SK-N-SH (cell line): ENCODE measurements at regions not wholly inside any gene's neighbourhood (a gene's known extent, or its start where the extent isn't known, plus 50 kb on each side); places are given as distances from the start of the nearest gene placed in this dataset.

Source experiments
- CTCF ChIA-PET: fragments of 300-600, 350-600 bp; formaldehyde crosslinking; extraction: SDS; loops from one replicate; lab custom pipeline; 2021; lab: Yijun Ruan, JAX
- POLR2A ChIA-PET: fragments of 350-600 bp; sonication (Branson Sonifier 250); formaldehyde crosslinking; extraction: SDS; loops from one replicate; lab custom pipeline; 2020; ENCODE audit warnings: antibody characterized with exemption, inconsistent platforms; lab: Yijun Ruan, JAX
- DNase-seq: peaks from one replicate; pipeline ENCODE4 v3.0.0; 2012
- H2AFZ ChIP-seq: fragments of 200-600 bp; sonication (generic); 2 replicates; pipeline ENCODE4 v1.8.1; 2016; ENCODE audit warnings: antibody characterized with exemption, mild to moderate bottlenecking, low read depth
- H3F3A ChIP-seq: fragments of 200-600 bp; sonication (generic); replicated peaks from 2 replicates; pipeline ENCODE3; 2016; ENCODE audit warnings: antibody characterized with exemption, mild to moderate bottlenecking; ENCODE audit not compliant: insufficient read depth
- H3K27ac ChIP-seq, 2 experiments: fragments of 200-500 bp in 1 of 2; fragments of 200-600 bp in 1 of 2; sonication (Bioruptor generic) in 1 of 2; sonication (generic), shearing (Covaris generic) in 1 of 2; 2 replicates each; pipeline versions ENCODE4 v1.5.1 to v1.6.1; 2014 to 2016; ENCODE audit warnings: low read depth in 2 of 2, inconsistent platforms in 1 of 2, low read length in 1 of 2, mild to moderate bottlenecking in 1 of 2, mixed read lengths in 1 of 2
- H3K27me3 ChIP-seq: fragments of 200-600 bp; sonication (generic), shearing (Covaris generic); 2 replicates; pipeline ENCODE4 v1.6.1; 2016; ENCODE audit warnings: mixed run types; ENCODE audit not compliant: insufficient read depth
- H3K36me3 ChIP-seq, 2 experiments: fragments of 200-500 bp in 1 of 2; fragments of 200-600 bp in 1 of 2; sonication (Bioruptor generic) in 1 of 2; sonication (generic) in 1 of 2; replicated peaks in 1 of 2; 2 replicates each; pipeline versions ENCODE3 to v1.5.1; 2014 to 2016; ENCODE audit warnings: low read length in 1 of 2, mild to moderate bottlenecking in 1 of 2; ENCODE audit not compliant: insufficient read depth in 2 of 2, control insufficient read depth in 1 of 2
- H3K4me1 ChIP-seq, 2 experiments: fragments of 200-500 bp in 1 of 2; fragments of 200-600 bp in 1 of 2; sonication (Bioruptor generic) in 1 of 2; sonication (generic), shearing (Covaris generic) in 1 of 2; 2 replicates each; pipeline versions ENCODE4 v1.5.1 to v1.6.1; 2014 to 2016; ENCODE audit warnings: low read depth in 1 of 2, low read length in 1 of 2, mixed run types in 1 of 2; ENCODE audit not compliant: insufficient read depth in 2 of 2, control insufficient read depth in 1 of 2
- H3K4me2 ChIP-seq: fragments of 200-600 bp; sonication (generic), shearing (Covaris generic); 2 replicates; pipeline ENCODE4 v1.6.1; 2017; ENCODE audit warnings: mixed run types
- H3K4me3 ChIP-seq, 2 experiments: fragments of 200-500 bp in 1 of 2; fragments of 200-600 bp in 1 of 2; sonication (Bioruptor generic) in 1 of 2; sonication (generic), shearing (Covaris generic) in 1 of 2; 2 replicates each; pipeline versions ENCODE4 v1.5.1 to v1.8.1; 2014 to 2016; ENCODE audit warnings: low read depth in 2 of 2, inconsistent platforms in 1 of 2, low read length in 1 of 2, mild to moderate bottlenecking in 1 of 2, mixed read lengths in 1 of 2, moderate library complexity in 1 of 2
- H3K79me2 ChIP-seq: fragments of 200-600 bp; sonication (generic); 2 replicates; pipeline ENCODE4 v1.8.1; 2017; ENCODE audit warnings: mild to moderate bottlenecking; ENCODE audit not compliant: insufficient read depth
- H3K9ac ChIP-seq: fragments of 200-600 bp; sonication (generic); 2 replicates; pipeline ENCODE4 v1.6.1; 2017; ENCODE audit warnings: mixed run types
- H3K9me2 ChIP-seq: fragments of 200-600 bp; sonication (generic); 2 replicates; pipeline ENCODE4 v1.6.1; 2017; ENCODE audit warnings: mixed run types
- H3K9me3 ChIP-seq: fragments of 200-600 bp; sonication (generic); 2 replicates; pipeline ENCODE4 v1.6.1; 2017; ENCODE audit warnings: mixed run types, mild to moderate bottlenecking, moderate library complexity
- H4K20me1 ChIP-seq: fragments of 200-600 bp; sonication (generic); 2 replicates; pipeline ENCODE4 v1.6.1; 2017; ENCODE audit warnings: mild to moderate bottlenecking, mixed run types; ENCODE audit not compliant: insufficient read depth
- CHD2 ChIP-seq: fragments of 150-350 bp; IDR thresholded peaks from 2 replicates; pipeline ENCODE4 v1.6.1; 2018; ENCODE audit warnings: low read length; ENCODE audit not compliant: partially characterized antibody
- EZH2phosphoT487 ChIP-seq: fragments of 200-600 bp; sonication (generic); IDR thresholded peaks from 2 replicates; pipeline ENCODE4 v1.6.1; 2017; ENCODE audit warnings: low read depth, mixed run types, mild to moderate bottlenecking, antibody characterized with exemption, moderate library complexity, borderline replicate concordance
- FOSL2 ChIP-seq: IDR thresholded peaks from 2 replicates; pipeline ENCODE4 v1.4.0; 2012; ENCODE audit warnings: low read depth, mild to moderate bottlenecking, moderate library complexity, borderline replicate concordance
- FOXJ3 ChIP-seq: sonication (generic); formaldehyde crosslinking; IDR thresholded peaks from 2 replicates; pipeline ENCODE4 v1.5.1; 2020; ENCODE audit warnings: mild to moderate bottlenecking, missing genetic modification reagents
- FOXM1 ChIP-seq: IDR thresholded peaks from 2 replicates; pipeline ENCODE4 v1.4.0; 2012; ENCODE audit warnings: low read depth, mild to moderate bottlenecking
- MXI1 ChIP-seq: IDR thresholded peaks from 2 replicates; pipeline ENCODE4 v1.6.1; 2012; ENCODE audit warnings: mild to moderate bottlenecking, low read depth, low read length, improper control_type of control experiment
- NRF1 ChIP-seq: IDR thresholded peaks from 2 replicates; pipeline ENCODE4 v1.6.1; 2012; ENCODE audit warnings: low read depth, mild to moderate bottlenecking, low read length
- POLR2AphosphoS5 ChIP-seq: IDR thresholded peaks from 2 replicates; pipeline ENCODE4 v1.6.1; 2012; ENCODE audit warnings: low read depth, low read length
- RAD21 ChIP-seq: IDR thresholded peaks from 2 replicates; pipeline ENCODE4 v1.6.1; 2012; ENCODE audit warnings: mild to moderate bottlenecking, low read length
- RFX5 ChIP-seq: IDR thresholded peaks from 2 replicates; pipeline ENCODE4 v1.6.1; 2012; ENCODE audit warnings: mild to moderate bottlenecking, improper control_type of control experiment, low read length
- SMC3 ChIP-seq: IDR thresholded peaks from 2 replicates; pipeline ENCODE4 v1.6.1; 2012; ENCODE audit warnings: low read depth, low read length, improper control_type of control experiment
- TAF1 ChIP-seq: IDR thresholded peaks from 2 replicates; pipeline ENCODE4 v1.6.1; 2012; ENCODE audit warnings: low read depth, mild to moderate bottlenecking, low read length, moderate library complexity, borderline replicate concordance
- TCF12 ChIP-seq: IDR thresholded peaks from 2 replicates; pipeline ENCODE4 v1.4.0; 2012
- WGBS: methylation state at CpG from one replicate; pipeline ENCODE4 v1.1.6; 2017; ENCODE audit warnings: low lambda C conversion rate; 5-methylcytosine and 5-hydroxymethylcytosine counted together
- TF ChIP-seq, protein P1 (sequence below): fragments of 150-350 bp; IDR thresholded peaks from 2 replicates; pipeline ENCODE4 v1.6.1; 2017; ENCODE audit warnings: antibody characterized with exemption, low read length, low read depth, borderline replicate concordance
- TF ChIP-seq, protein P2 (sequence below): IDR thresholded peaks from 2 replicates; pipeline ENCODE4 v1.4.0; 2012; ENCODE audit warnings: low read depth, borderline replicate concordance
- TF ChIP-seq, protein P3 (sequence below): IDR thresholded peaks from 2 replicates; pipeline ENCODE4 v1.4.0; 2012; ENCODE audit warnings: low read depth, borderline replicate concordance
- TF ChIP-seq, protein P4 (sequence below): IDR thresholded peaks from 2 replicates; pipeline ENCODE4 v1.6.1; 2012; ENCODE audit warnings: mild to moderate bottlenecking, low read depth, low read length, moderate library complexity
- TF ChIP-seq, protein P5 (sequence below): IDR thresholded peaks from 2 replicates; pipeline ENCODE4 v1.4.0; 2012; ENCODE audit warnings: low read depth
- TF ChIP-seq, protein P6 (sequence below): fragments of 200-600 bp; sonication (generic); IDR thresholded peaks from 2 replicates; pipeline ENCODE4 v1.6.1; 2017; ENCODE audit warnings: antibody characterized with exemption, mild to moderate bottlenecking, moderate library complexity
- TF ChIP-seq, protein P7 (sequence below): fragments of 150-350 bp; IDR thresholded peaks from 2 replicates; pipeline ENCODE4 v1.6.1; 2016; ENCODE audit warnings: mild to moderate bottlenecking, low read depth, low read length

DNA sequence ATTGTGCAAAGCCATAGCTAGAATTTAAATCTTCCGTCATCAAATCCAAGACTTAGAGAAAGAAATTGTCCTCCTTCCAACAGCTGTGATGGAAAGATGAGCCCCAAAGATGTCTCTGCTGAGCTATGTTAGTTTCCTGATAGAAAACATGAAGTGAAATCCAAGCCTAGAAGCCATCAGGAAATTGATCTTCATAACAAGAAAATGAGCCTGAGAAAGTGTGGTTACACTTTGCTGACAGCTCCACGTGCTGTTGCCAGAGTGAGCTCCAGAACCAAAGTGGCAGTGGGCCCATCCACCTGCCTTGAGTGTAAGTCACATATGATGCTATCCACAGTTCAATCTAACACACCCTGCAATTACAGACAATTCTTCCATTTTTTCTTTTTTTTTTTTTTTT lies 58.0 kb upstream of the UBASH3B start:
- Histone ChIP-seq H3K4me3 (no peak overlapping the region), H3K9ac (no peak overlapping the region), H3K9me3 (no peaks in the 10 kb centered on the region), H3K79me2 (no peaks in the 10 kb centered on the region), H3K9me2 (no peaks in the 10 kb centered on the region), H3F3A (no peaks in the 10 kb centered on the region), H3K4me2 (no peak overlapping the region), H4K20me1 (no peaks in the 10 kb centered on the region), H3K4me1 (no peaks in the 10 kb centered on the region; a peak in 1 of 4 replicates), H2AFZ (no peak overlapping the region), H3K36me3 (no peaks in the 10 kb centered on the region), H3K27ac (no peak overlapping the region), H3K27me3 (peaks cover 5% of the 10 kb centered on the region; the same call in 1 of the 2 replicates)
- CTCF ChIA-PET, result interaction anchor here (0.6 to 2.9 kb wide), 5 partner anchors 10 to 184 kb away, joined by 3 to 15 read pairs (median 3); no protein-coding TSS in a partner anchor
- WGBS, result 88% methylated on average over 2 of the region's 2 CpGs
- TF ChIP-seq, protein P1, sequence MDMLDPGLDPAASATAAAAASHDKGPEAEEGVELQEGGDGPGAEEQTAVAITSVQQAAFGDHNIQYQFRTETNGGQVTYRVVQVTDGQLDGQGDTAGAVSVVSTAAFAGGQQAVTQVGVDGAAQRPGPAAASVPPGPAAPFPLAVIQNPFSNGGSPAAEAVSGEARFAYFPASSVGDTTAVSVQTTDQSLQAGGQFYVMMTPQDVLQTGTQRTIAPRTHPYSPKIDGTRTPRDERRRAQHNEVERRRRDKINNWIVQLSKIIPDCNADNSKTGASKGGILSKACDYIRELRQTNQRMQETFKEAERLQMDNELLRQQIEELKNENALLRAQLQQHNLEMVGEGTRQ, result no peak
- TF ChIP-seq CHD2 (no peak), SMC3 (no peak), TAF1 (no peak), MXI1 (no peak), RFX5 (no peak), RAD21 (no peak), TCF12 (no peak), EZH2phosphoT487 (no peak), FOXM1 (no peak), FOSL2 (no peak), POLR2AphosphoS5 (no peak), NRF1 (no peak), FOXJ3 (CRISPR knock-in tag) (no peak)
- TF ChIP-seq, protein P2, sequence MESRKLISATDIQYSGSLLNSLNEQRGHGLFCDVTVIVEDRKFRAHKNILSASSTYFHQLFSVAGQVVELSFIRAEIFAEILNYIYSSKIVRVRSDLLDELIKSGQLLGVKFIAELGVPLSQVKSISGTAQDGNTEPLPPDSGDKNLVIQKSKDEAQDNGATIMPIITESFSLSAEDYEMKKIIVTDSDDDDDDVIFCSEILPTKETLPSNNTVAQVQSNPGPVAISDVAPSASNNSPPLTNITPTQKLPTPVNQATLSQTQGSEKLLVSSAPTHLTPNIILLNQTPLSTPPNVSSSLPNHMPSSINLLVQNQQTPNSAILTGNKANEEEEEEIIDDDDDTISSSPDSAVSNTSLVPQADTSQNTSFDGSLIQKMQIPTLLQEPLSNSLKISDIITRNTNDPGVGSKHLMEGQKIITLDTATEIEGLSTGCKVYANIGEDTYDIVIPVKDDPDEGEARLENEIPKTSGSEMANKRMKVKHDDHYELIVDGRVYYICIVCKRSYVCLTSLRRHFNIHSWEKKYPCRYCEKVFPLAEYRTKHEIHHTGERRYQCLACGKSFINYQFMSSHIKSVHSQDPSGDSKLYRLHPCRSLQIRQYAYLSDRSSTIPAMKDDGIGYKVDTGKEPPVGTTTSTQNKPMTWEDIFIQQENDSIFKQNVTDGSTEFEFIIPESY, result no peak
- TF ChIP-seq, protein P3, sequence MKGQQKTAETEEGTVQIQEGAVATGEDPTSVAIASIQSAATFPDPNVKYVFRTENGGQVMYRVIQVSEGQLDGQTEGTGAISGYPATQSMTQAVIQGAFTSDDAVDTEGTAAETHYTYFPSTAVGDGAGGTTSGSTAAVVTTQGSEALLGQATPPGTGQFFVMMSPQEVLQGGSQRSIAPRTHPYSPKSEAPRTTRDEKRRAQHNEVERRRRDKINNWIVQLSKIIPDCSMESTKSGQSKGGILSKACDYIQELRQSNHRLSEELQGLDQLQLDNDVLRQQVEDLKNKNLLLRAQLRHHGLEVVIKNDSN, result no peak
- TF ChIP-seq, protein P4, sequence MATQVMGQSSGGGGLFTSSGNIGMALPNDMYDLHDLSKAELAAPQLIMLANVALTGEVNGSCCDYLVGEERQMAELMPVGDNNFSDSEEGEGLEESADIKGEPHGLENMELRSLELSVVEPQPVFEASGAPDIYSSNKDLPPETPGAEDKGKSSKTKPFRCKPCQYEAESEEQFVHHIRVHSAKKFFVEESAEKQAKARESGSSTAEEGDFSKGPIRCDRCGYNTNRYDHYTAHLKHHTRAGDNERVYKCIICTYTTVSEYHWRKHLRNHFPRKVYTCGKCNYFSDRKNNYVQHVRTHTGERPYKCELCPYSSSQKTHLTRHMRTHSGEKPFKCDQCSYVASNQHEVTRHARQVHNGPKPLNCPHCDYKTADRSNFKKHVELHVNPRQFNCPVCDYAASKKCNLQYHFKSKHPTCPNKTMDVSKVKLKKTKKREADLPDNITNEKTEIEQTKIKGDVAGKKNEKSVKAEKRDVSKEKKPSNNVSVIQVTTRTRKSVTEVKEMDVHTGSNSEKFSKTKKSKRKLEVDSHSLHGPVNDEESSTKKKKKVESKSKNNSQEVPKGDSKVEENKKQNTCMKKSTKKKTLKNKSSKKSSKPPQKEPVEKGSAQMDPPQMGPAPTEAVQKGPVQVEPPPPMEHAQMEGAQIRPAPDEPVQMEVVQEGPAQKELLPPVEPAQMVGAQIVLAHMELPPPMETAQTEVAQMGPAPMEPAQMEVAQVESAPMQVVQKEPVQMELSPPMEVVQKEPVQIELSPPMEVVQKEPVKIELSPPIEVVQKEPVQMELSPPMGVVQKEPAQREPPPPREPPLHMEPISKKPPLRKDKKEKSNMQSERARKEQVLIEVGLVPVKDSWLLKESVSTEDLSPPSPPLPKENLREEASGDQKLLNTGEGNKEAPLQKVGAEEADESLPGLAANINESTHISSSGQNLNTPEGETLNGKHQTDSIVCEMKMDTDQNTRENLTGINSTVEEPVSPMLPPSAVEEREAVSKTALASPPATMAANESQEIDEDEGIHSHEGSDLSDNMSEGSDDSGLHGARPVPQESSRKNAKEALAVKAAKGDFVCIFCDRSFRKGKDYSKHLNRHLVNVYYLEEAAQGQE, result no peak
- TF ChIP-seq, protein P5, sequence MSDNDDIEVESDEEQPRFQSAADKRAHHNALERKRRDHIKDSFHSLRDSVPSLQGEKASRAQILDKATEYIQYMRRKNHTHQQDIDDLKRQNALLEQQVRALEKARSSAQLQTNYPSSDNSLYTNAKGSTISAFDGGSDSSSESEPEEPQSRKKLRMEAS, result no peak
- TF ChIP-seq, protein P6, sequence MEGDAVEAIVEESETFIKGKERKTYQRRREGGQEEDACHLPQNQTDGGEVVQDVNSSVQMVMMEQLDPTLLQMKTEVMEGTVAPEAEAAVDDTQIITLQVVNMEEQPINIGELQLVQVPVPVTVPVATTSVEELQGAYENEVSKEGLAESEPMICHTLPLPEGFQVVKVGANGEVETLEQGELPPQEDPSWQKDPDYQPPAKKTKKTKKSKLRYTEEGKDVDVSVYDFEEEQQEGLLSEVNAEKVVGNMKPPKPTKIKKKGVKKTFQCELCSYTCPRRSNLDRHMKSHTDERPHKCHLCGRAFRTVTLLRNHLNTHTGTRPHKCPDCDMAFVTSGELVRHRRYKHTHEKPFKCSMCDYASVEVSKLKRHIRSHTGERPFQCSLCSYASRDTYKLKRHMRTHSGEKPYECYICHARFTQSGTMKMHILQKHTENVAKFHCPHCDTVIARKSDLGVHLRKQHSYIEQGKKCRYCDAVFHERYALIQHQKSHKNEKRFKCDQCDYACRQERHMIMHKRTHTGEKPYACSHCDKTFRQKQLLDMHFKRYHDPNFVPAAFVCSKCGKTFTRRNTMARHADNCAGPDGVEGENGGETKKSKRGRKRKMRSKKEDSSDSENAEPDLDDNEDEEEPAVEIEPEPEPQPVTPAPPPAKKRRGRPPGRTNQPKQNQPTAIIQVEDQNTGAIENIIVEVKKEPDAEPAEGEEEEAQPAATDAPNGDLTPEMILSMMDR, result no peak
- TF ChIP-seq, protein P7, sequence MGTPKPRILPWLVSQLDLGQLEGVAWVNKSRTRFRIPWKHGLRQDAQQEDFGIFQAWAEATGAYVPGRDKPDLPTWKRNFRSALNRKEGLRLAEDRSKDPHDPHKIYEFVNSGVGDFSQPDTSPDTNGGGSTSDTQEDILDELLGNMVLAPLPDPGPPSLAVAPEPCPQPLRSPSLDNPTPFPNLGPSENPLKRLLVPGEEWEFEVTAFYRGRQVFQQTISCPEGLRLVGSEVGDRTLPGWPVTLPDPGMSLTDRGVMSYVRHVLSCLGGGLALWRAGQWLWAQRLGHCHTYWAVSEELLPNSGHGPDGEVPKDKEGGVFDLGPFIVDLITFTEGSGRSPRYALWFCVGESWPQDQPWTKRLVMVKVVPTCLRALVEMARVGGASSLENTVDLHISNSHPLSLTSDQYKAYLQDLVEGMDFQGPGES, result no peak
- no peak for DNase-seq
- POLR2A ChIA-PET, result no interaction called here
